ENCODE measurements at regions not wholly inside any gene's neighbourhood (a gene's known extent, or its start where the extent isn't known, plus 50 kb on each side); places are given as distances from the start of the nearest gene placed in this dataset.

DNA sequence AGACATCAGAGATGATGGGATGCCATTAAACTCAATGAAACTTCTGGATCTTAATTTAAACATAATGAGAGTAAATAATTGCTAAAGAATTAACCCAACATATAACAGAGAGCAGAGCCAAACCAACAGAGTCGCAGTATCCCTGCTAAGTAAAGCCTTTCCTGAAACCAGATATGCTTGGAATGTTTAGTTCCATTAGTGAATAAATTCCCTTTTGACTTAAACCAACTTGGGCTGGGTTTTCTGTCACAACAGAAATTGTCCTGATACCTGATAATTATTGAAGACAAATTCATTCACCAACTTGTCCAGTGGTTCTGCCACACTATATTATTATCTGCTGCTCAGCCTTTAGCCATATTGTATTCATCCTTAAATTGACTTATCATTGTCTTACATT lies 286.7 kb downstream of the FZD1 start:
- DNase-seq (ENCODE audit: low read depth, low spot score), result no peak
- intact Hi-C loops (cut with micrococcal nuclease; ENCODE audit: unreplicated experiment) (no loop called here), in situ Hi-C loops (cut with MboI) (no loop called here)
- Histone ChIP-seq H3K4me2 (ENCODE audit: control insufficient read depth, insufficient read depth) (no peak overlapping the region), H3K9ac (ENCODE audit: control insufficient read depth, insufficient read depth, low read length) (no peak overlapping the region), H3K27ac (ENCODE audit: control insufficient read depth, insufficient read depth) (no peak overlapping the region), H3K36me3 (ENCODE audit: control insufficient read depth in 2 of 2, insufficient read depth in 2 of 2, low read length in 1 of 2) (no peaks in the 10 kb centered on the region), H4K20me1 (ENCODE audit: control insufficient read depth, insufficient read depth) (no peaks in the 10 kb centered on the region), H3K4me1 (ENCODE audit: control insufficient read depth, insufficient read depth, low read length) (no peaks in the 10 kb centered on the region), H2AFZ (ENCODE audit: control insufficient read depth, low read depth, low read length) (no peak overlapping the region), H3K9me3 (replicated peaks; ENCODE audit: control insufficient read depth, insufficient read depth, low read length) (no peaks in the 10 kb centered on the region), H3K4me3 (no peak overlapping the region), H3K79me2 (ENCODE audit: control insufficient read depth, insufficient read depth, low read length) (no peaks in the 10 kb centered on the region), H3K27me3 (replicated peaks in 1 of 2; ENCODE audit: control insufficient read depth in 2 of 2, insufficient read depth in 2 of 2, low read length in 1 of 2) (peaks cover 0 to 4% of the 10 kb centered on the region in 2 experiments; a peak in 1 of 4 replicates)
- 0% methylated on average over 1 of the region's 1 CpG for WGBS (ENCODE audit: insufficient coverage, insufficient replicate concordance, low lambda C conversion rate, missing lambda C conversion rate)
- SMC1A ChIA-PET (ENCODE audit: uncharacterized antibody, unreplicated experiment), result no interaction called here
- no peak for ATAC-seq
- CTCF ChIA-PET, result interaction anchor here (1.2 kb wide), 1 partner anchor 16 kb away, joined by 3 read pairs; no protein-coding TSS in a partner anchor
- no TSS peak for BruUV-seq (replicated peaks)
- RAD21 ChIA-PET (ENCODE audit: unreplicated experiment), result no interaction called here
- TF ChIP-seq RAD51 (IDR thresholded peaks at IDR 0.05), result no peak
- no peak for FAIRE-seq
- POLR2A ChIA-PET, result no interaction called here

GRCh38 chr7:91551377-91552175 lies 287.3 kb downstream of the FZD1 start:
- H3K36me3 ChIP-seq (ENCODE audit: control insufficient read depth in 2 of 2, insufficient read depth in 2 of 2, low read length in 1 of 2), result no peaks in the 10 kb centered on the region
- H3K27me3 ChIP-seq (replicated peaks in 1 of 2; ENCODE audit: control insufficient read depth in 2 of 2, insufficient read depth in 2 of 2, low read length in 1 of 2), result peaks cover 0 to 4% of the 10 kb centered on the region in 2 experiments; a peak in 1 of 4 replicates
- H4K20me1 ChIP-seq (ENCODE audit: control insufficient read depth, insufficient read depth), result no peaks in the 10 kb centered on the region
- H3K4me3 ChIP-seq, result no peak overlapping the region
- H2AFZ ChIP-seq (ENCODE audit: control insufficient read depth, low read depth, low read length), result no peak overlapping the region
- no TSS peak for BruUV-seq (replicated peaks)
- no peak overlapping the region for H3K27ac ChIP-seq (ENCODE audit: control insufficient read depth, insufficient read depth)
- POLR2A ChIA-PET, result no interaction called here
- H3K4me2 ChIP-seq (ENCODE audit: control insufficient read depth, insufficient read depth), result no peak overlapping the region
- no peaks in the 10 kb centered on the region for H3K9me3 ChIP-seq (replicated peaks; ENCODE audit: control insufficient read depth, insufficient read depth, low read length)
- FAIRE-seq (no peak), DNase-seq (ENCODE audit: low read depth, low spot score) (no peak), ATAC-seq (no peak)
- no peaks in the 10 kb centered on the region for H3K79me2 ChIP-seq (ENCODE audit: control insufficient read depth, insufficient read depth, low read length)
- 15% methylated on average over 5 of the region's 5 CpGs for WGBS (ENCODE audit: insufficient coverage, insufficient replicate concordance, low lambda C conversion rate, missing lambda C conversion rate)
- TF ChIP-seq POLR2A (IDR thresholded peaks at IDR 0.05; ENCODE audit: low read depth, low read length) (no peak), RCOR1 (conservative IDR thresholded peaks at IDR 0.05; ENCODE audit: low read depth, low read length) (no peak), CEBPB (IDR thresholded peaks at IDR 0.05; ENCODE audit: borderline replicate concordance in 1 of 2, low read depth in 2 of 2, low read length in 2 of 2) (no peak), LARP7 (IDR thresholded peaks at IDR 0.05) (no peak), KLF5 (IDR thresholded peaks at IDR 0.05; ENCODE audit: partially characterized antibody) (no peak), KDM1A (IDR thresholded peaks at IDR 0.05; ENCODE audit: borderline replicate concordance) (no peak), E2F8 (IDR thresholded peaks at IDR 0.05; ENCODE audit: low read depth, partially characterized antibody) (no peak), TCF3 (IDR thresholded peaks at IDR 0.05; ENCODE audit: borderline replicate concordance, insufficient read depth, low read depth, low read length) (no peak), EP300 (IDR thresholded peaks at IDR 0.05; ENCODE audit: borderline replicate concordance in 1 of 2, control insufficient read depth in 1 of 2, low read depth in 2 of 2, low read length in 2 of 2) (no peak), RUNX3 (IDR thresholded peaks at IDR 0.05; ENCODE audit: low read length) (no peak), ZNF622 (IDR thresholded peaks at IDR 0.05) (no peak), TCF12 (IDR thresholded peaks at IDR 0.05; ENCODE audit: low read depth, low read length) (no peak), SUZ12 (IDR thresholded peaks at IDR 0.05; ENCODE audit: unreplicated experiment) (no peak)
- H3K4me1 ChIP-seq (ENCODE audit: control insufficient read depth, insufficient read depth, low read length), result no peaks in the 10 kb centered on the region
- RAD21 ChIA-PET (ENCODE audit: unreplicated experiment), result no interaction called here
- in situ Hi-C loops (cut with MboI), result no loop called here
- H3K9ac ChIP-seq (ENCODE audit: control insufficient read depth, insufficient read depth, low read length), result no peak overlapping the region
- SMC1A ChIA-PET (ENCODE audit: uncharacterized antibody, unreplicated experiment), result no interaction called here
- intact Hi-C loops (cut with micrococcal nuclease; ENCODE audit: unreplicated experiment), result no loop called here
- CTCF ChIA-PET, result interaction anchor here (1.2 kb wide), 1 partner anchor 15 kb away, joined by 3 read pairs; no protein-coding TSS in a partner anchor
